ENCODE measurements at regions not wholly inside any gene's neighbourhood (a gene's known extent, or its start where the extent isn't known, plus 50 kb on each side); places are given as distances from the start of the nearest gene placed in this dataset.

DNA sequence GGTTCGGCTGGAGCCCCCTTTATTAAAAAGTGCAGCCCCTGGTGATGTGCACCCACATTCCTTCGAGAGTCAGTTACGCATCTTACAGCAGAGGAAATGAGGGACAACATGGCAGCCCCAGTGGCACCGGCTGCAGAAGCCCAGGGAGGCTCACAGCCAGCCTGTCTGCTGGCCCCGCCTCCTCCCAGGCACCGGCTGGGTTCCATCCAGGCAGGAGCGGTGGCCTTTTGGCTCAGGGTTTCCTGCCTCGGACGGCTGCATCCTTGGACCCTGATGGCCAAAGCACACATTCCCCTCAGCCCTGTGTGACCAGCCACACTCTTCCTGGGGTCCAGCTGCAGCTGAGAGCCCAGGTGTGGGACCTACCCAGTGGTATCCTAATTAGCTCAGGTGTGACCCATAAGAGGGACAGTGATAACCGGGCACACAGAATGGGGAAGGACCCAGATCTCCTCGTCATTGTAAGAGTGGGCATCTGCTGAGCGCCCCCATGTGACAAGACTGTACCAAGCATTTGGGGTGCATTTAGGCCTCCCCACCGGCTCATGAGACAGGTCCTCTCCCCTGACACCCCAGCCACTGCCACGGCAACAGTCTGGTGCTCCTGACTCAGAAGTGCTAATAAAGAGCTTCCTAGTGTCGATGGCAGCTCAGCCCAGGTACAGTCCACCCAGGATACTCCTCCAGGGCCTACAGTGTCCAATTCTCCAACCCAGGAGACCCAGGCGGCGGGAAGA lies 63.3 kb upstream of the CHST15 start:
- Histone ChIP-seq H2AFZ (ENCODE audit: low read length) (no peak overlapping the region), H3K9me3 (ENCODE audit: low read length) (no peaks in the 10 kb centered on the region), H3K36me3 (ENCODE audit: insufficient read depth, low read length) (no peaks in the 10 kb centered on the region), H3K9me2 (ENCODE audit: insufficient read depth, low read length) (no peaks in the 10 kb centered on the region), H3K27ac (ENCODE audit: low read depth, low read length, poor library complexity, severe bottlenecking) (no peak overlapping the region), H3K4me2 (ENCODE audit: low read length) (no peak overlapping the region), H3K79me2 (ENCODE audit: insufficient read depth, low read depth, low read length) (no peaks in the 10 kb centered on the region), H3K4me1 (ENCODE audit: insufficient read depth, low read length, poor library complexity, severe bottlenecking) (peaks cover 37% of the 10 kb centered on the region), H4K20me1 (ENCODE audit: insufficient read depth, low read length) (no peaks in the 10 kb centered on the region), H3K4me3 (ENCODE audit: low read depth, low read length, poor library complexity, severe bottlenecking) (no peak overlapping the region)
- no peak for TF ChIP-seq EZH2phosphoT487 (IDR thresholded peaks at IDR 0.05; ENCODE audit: borderline replicate concordance, low read depth, low read length)
- TF ChIP-seq, protein P1, sequence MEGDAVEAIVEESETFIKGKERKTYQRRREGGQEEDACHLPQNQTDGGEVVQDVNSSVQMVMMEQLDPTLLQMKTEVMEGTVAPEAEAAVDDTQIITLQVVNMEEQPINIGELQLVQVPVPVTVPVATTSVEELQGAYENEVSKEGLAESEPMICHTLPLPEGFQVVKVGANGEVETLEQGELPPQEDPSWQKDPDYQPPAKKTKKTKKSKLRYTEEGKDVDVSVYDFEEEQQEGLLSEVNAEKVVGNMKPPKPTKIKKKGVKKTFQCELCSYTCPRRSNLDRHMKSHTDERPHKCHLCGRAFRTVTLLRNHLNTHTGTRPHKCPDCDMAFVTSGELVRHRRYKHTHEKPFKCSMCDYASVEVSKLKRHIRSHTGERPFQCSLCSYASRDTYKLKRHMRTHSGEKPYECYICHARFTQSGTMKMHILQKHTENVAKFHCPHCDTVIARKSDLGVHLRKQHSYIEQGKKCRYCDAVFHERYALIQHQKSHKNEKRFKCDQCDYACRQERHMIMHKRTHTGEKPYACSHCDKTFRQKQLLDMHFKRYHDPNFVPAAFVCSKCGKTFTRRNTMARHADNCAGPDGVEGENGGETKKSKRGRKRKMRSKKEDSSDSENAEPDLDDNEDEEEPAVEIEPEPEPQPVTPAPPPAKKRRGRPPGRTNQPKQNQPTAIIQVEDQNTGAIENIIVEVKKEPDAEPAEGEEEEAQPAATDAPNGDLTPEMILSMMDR (conservative IDR thresholded peaks at IDR 0.05; ENCODE audit: low read length) = peak; percentile 52; the same call in 1 of the 2 replicates
- intact Hi-C loops (cut with micrococcal nuclease; ENCODE audit: unreplicated experiment) = no loop called here
- ChIA-PET POLR2A (no interaction called here), CTCF (ENCODE audit: unreplicated experiment) (interaction anchor here (0.6 kb wide), 1 partner anchor 642 kb away, joined by 3 read pairs; no protein-coding TSS in a partner anchor)
- DNase-seq (ENCODE audit: low spot score) = peak; percentile 29
- BruUV-seq (replicated peaks) = no TSS peak

DNA sequence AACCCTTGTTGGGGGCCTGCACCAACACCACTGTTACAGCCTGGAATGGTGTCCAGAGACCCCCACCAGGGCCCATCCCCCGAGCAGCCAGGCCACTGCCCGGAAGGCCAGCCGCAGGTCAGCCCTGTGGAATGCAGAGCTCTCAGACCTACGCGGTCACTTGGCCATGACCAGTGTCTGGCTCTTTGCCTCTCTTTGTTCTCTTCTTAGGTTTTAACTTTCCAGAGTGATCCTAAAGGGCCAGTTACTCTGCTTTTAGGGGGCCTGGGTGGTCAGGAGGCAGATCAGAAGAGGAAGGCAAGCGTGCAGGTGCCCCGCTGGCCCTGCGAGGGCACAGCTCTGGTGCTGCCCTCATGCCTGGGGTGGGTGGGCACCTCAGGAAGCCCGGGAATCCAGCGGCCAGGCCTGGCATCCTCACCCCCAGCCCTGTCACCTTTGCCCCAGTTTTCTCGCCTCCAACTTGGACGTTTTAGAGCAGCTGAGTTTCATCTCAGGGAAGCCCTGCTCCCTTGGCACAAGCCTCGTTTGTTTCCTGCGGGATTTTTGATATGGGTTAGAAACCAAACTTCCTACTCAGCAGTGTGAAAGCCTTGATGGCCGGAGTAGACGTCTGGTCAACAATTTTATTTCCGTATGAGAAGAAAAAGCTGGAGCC lies 62.5 kb upstream of the CHST15 start:
- ChIA-PET POLR2A (no interaction called here), CTCF (ENCODE audit: unreplicated experiment) (interaction anchor here (0.6 kb wide), 1 partner anchor 643 kb away, joined by 3 read pairs; no protein-coding TSS in a partner anchor)
- intact Hi-C loops (cut with micrococcal nuclease; ENCODE audit: unreplicated experiment) = no loop called here
- H3K36me3 ChIP-seq (ENCODE audit: insufficient read depth, low read length) = no peaks in the 10 kb centered on the region
- H3K27ac ChIP-seq (ENCODE audit: low read depth, low read length, poor library complexity, severe bottlenecking) = no peak overlapping the region
- no peak for DNase-seq (ENCODE audit: low spot score)
- peaks cover 45% of the 10 kb centered on the region for H3K4me1 ChIP-seq (ENCODE audit: insufficient read depth, low read length, poor library complexity, severe bottlenecking)
- BruUV-seq (replicated peaks) = no TSS peak
- H2AFZ ChIP-seq (ENCODE audit: low read length) = no peak overlapping the region
- H3K79me2 ChIP-seq (ENCODE audit: insufficient read depth, low read depth, low read length) = no peaks in the 10 kb centered on the region
- TF ChIP-seq, protein P1 (conservative IDR thresholded peaks at IDR 0.05; ENCODE audit: low read length) = no peak
- no peak for TF ChIP-seq EZH2phosphoT487 (IDR thresholded peaks at IDR 0.05; ENCODE audit: borderline replicate concordance, low read depth, low read length)
- no peak overlapping the region for H3K4me2 ChIP-seq (ENCODE audit: low read length)
- H3K9me2 ChIP-seq (ENCODE audit: insufficient read depth, low read length) = no peaks in the 10 kb centered on the region
- no peaks in the 10 kb centered on the region for H4K20me1 ChIP-seq (ENCODE audit: insufficient read depth, low read length)
- H3K4me3 ChIP-seq (ENCODE audit: low read depth, low read length, poor library complexity, severe bottlenecking) = no peak overlapping the region
- no peaks in the 10 kb centered on the region for H3K9me3 ChIP-seq (ENCODE audit: low read length)
